GM23338 (cell line): ENCODE measurements at regions not wholly inside any gene's neighbourhood (a gene's known extent, or its start where the extent isn't known, plus 50 kb on each side); places are given as distances from the start of the nearest gene placed in this dataset.

Experiments
- ATAC-seq: fragments of 200-7000 bp; cut with Tn5 transposase; 3 replicates; pipeline ENCODE4 v1.9.1; 2020
- DNase-seq: peaks from one replicate; pipeline ENCODE4 v3.0.0-alpha.2; 2015; ENCODE audit warnings: low spot score
- H2AFZ ChIP-seq: fragments of 200-600 bp; sonication (generic); 2 replicates; pipeline ENCODE4 v1.8.0; 2016; ENCODE audit warnings: antibody characterized with exemption, mild to moderate bottlenecking, moderate library complexity
- H3F3A ChIP-seq: fragments of 200-600 bp; sonication (generic); replicated peaks from 2 replicates; pipeline ENCODE4 v1.8.0; 2017; ENCODE audit warnings: antibody characterized with exemption, mixed run types, low read depth
- H3K27ac ChIP-seq: fragments of 200-600 bp; sonication (generic); 2 replicates; pipeline ENCODE4 v1.6.1; 2016; ENCODE audit warnings: low read depth
- H3K27me3 ChIP-seq: fragments of 200-600 bp; sonication (generic); 2 replicates; pipeline ENCODE4 v1.8.0; 2016; ENCODE audit warnings: mild to moderate bottlenecking, mixed run types, moderate library complexity; ENCODE audit not compliant: insufficient read depth
- H3K36me3 ChIP-seq: fragments of 200-600 bp; sonication (generic); 2 replicates; pipeline ENCODE4 v1.8.0; 2016; ENCODE audit warnings: mild to moderate bottlenecking; ENCODE audit not compliant: insufficient read depth
- H3K4me1 ChIP-seq: fragments of 200-600 bp; sonication (generic); 2 replicates; pipeline ENCODE4 v1.8.0; 2016; ENCODE audit warnings: mild to moderate bottlenecking, moderate library complexity; ENCODE audit not compliant: insufficient read depth
- H3K4me2 ChIP-seq: fragments of 200-600 bp; sonication (generic); 2 replicates; pipeline ENCODE4 v1.7.1; 2017; ENCODE audit warnings: mixed run types
- H3K4me3 ChIP-seq: fragments of 200-600 bp; sonication (generic); 2 replicates; pipeline ENCODE4 v1.6.1; 2016; ENCODE audit warnings: mixed run types
- H3K79me2 ChIP-seq: fragments of 200-600 bp; sonication (generic); replicated peaks from 2 replicates; pipeline ENCODE4 v1.8.0; 2017; ENCODE audit warnings: mild to moderate bottlenecking; ENCODE audit not compliant: insufficient read depth
- H3K9me2 ChIP-seq: fragments of 200-600 bp; sonication (generic); 2 replicates; pipeline ENCODE4 v1.8.0; 2017; ENCODE audit not compliant: insufficient read depth
- H4K20me1 ChIP-seq: fragments of 200-600 bp; sonication (generic); replicated peaks from 2 replicates; pipeline ENCODE4 v1.8.0; 2017; ENCODE audit warnings: mild to moderate bottlenecking; ENCODE audit not compliant: insufficient read depth
- H3K27ac Mint-ChIP-seq: 2 replicates; pipeline ENCODE4 v1.8.0; 2020; ENCODE audit warnings: inconsistent platforms, mild to moderate bottlenecking, moderate library complexity, mixed read lengths
- H3K27me3 Mint-ChIP-seq: 3 replicates; pipeline ENCODE4 v1.8.0; 2022; ENCODE audit warnings: low read depth, mild to moderate bottlenecking, moderate library complexity, mixed read lengths, inconsistent platforms; ENCODE audit not compliant: insufficient read depth, poor library complexity
- H3K36me3 Mint-ChIP-seq: 3 replicates; pipeline ENCODE4 v1.8.0; 2021; ENCODE audit warnings: low read depth, mild to moderate bottlenecking, inconsistent platforms, moderate library complexity, mixed read lengths
- H3K4me1 Mint-ChIP-seq: 3 replicates; pipeline ENCODE4 v1.8.0; 2020; ENCODE audit warnings: mild to moderate bottlenecking, inconsistent platforms, mixed read lengths
- H3K4me3 Mint-ChIP-seq: 3 replicates; pipeline ENCODE4 v1.8.0; 2021; ENCODE audit warnings: moderate library complexity, mild to moderate bottlenecking, inconsistent platforms, mixed read lengths
- H3K9me3 Mint-ChIP-seq: 3 replicates; pipeline ENCODE4 v1.8.0; 2020; ENCODE audit warnings: moderate library complexity, mild to moderate bottlenecking, inconsistent platforms, mixed read lengths
- CREB1 ChIP-seq: fragments of 250-450 bp; sonication (Bioruptor Pico); IDR thresholded peaks from 2 replicates; pipeline ENCODE4 v1.5.0; 2020; ENCODE audit warnings: low read depth, mild to moderate bottlenecking, moderate library complexity
- EZH2 ChIP-seq: fragments of 200-600 bp; sonication (generic); IDR thresholded peaks from one replicate; pipeline ENCODE4 v1.8.0; 2017; ENCODE audit warnings: antibody characterized with exemption, mild to moderate bottlenecking, low read depth; ENCODE audit not compliant: unreplicated experiment
- JUNB ChIP-seq: IDR thresholded peaks from one replicate; pipeline ENCODE4 v1.6.1; 2016; ENCODE audit warnings: antibody characterized with exemption; ENCODE audit not compliant: unreplicated experiment
- NANOG ChIP-seq: IDR thresholded peaks from 2 replicates; pipeline ENCODE4 v1.6.1; 2016; ENCODE audit warnings: antibody characterized with exemption, borderline replicate concordance
- POLR2AphosphoS5 ChIP-seq: IDR thresholded peaks from 2 replicates; pipeline ENCODE4 v1.6.1; 2016; ENCODE audit warnings: antibody characterized with exemption, low read depth
- STAT1 ChIP-seq: IDR thresholded peaks from one replicate; pipeline ENCODE4 v1.6.1; 2016; ENCODE audit warnings: antibody characterized with exemption; ENCODE audit not compliant: unreplicated experiment
- ZNF114 ChIP-seq: fragments of 250-450 bp; sonication (Bioruptor Pico); IDR thresholded peaks from 2 replicates; pipeline ENCODE4 v1.5.0; 2020; ENCODE audit warnings: mild to moderate bottlenecking, moderate library complexity
- TF ChIP-seq, protein P1 (sequence below): IDR thresholded peaks from one replicate; pipeline ENCODE4 v1.6.1; 2018; ENCODE audit warnings: antibody characterized with exemption; ENCODE audit not compliant: unreplicated experiment
- TF ChIP-seq, protein P2 (sequence below): fragments of 250-450 bp; sonication (Bioruptor Pico); IDR thresholded peaks from 2 replicates; pipeline ENCODE4 v1.5.0; 2020; ENCODE audit warnings: mild to moderate bottlenecking, moderate library complexity
- TF ChIP-seq, protein P3 (sequence below), 2 experiments: fragments of 200-600 bp in 1 of 2; sonication (generic) in 1 of 2; conservative IDR thresholded peaks; 2 replicates each; pipeline versions ENCODE4 v1.5.1 to v1.6.1; 2016 to 2017; ENCODE audit warnings: antibody characterized with exemption in 2 of 2, low read depth in 2 of 2, mild to moderate bottlenecking in 2 of 2, moderate library complexity in 1 of 2
- TF ChIP-seq, protein P4 (sequence below): IDR thresholded peaks from 2 replicates; pipeline ENCODE4 v1.6.1; 2016; ENCODE audit warnings: antibody characterized with exemption

DNA sequence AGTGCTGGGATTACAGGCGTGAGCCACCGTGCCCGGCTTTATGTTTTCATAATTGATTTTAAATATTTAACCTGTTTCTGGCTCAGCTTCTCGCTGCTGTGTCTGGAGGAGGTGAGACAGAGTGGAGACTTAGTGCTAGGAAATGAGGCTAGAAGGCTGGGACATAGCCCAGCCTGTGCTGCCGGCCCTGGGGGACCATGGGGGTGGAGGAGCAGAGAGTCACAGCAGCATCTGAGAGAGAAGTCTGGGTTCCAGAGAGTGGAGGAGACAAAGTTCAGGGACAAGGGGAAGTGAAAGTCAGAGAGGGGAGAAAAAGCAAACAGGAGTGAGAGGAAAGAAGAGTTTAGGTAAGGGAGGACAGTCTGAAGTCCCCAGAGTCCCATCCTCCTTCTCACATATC is 71.9 kb downstream of the LHX9 start:
- H3K36me3 ChIP-seq = no peaks in the 10 kb centered on the region
- H4K20me1 ChIP-seq = no peaks in the 10 kb centered on the region
- Mint-ChIP-seq H3K9me3 (no peaks in the 10 kb centered on the region), H3K27ac (no peak overlapping the region), H3K4me1 (no peaks in the 10 kb centered on the region), H3K27me3 (no peaks in the 10 kb centered on the region), H3K4me3 (no peak overlapping the region), H3K36me3 (no peaks in the 10 kb centered on the region)
- DNase-seq = no peak
- no peaks in the 10 kb centered on the region for H3K9me2 ChIP-seq
- no peak overlapping the region for H2AFZ ChIP-seq
- no peak overlapping the region for H3K4me3 ChIP-seq
- H3K4me2 ChIP-seq = no peak overlapping the region
- no peak overlapping the region for H3K27ac ChIP-seq
- no peaks in the 10 kb centered on the region for H3K4me1 ChIP-seq
- no peaks in the 10 kb centered on the region for H3K79me2 ChIP-seq
- no peaks in the 10 kb centered on the region for H3K27me3 ChIP-seq
- H3F3A ChIP-seq = no peaks in the 10 kb centered on the region
- ATAC-seq = no peak
- TF ChIP-seq STAT1 (no peak), NANOG (no peak), POLR2AphosphoS5 (no peak)
- TF ChIP-seq, protein P1, sequence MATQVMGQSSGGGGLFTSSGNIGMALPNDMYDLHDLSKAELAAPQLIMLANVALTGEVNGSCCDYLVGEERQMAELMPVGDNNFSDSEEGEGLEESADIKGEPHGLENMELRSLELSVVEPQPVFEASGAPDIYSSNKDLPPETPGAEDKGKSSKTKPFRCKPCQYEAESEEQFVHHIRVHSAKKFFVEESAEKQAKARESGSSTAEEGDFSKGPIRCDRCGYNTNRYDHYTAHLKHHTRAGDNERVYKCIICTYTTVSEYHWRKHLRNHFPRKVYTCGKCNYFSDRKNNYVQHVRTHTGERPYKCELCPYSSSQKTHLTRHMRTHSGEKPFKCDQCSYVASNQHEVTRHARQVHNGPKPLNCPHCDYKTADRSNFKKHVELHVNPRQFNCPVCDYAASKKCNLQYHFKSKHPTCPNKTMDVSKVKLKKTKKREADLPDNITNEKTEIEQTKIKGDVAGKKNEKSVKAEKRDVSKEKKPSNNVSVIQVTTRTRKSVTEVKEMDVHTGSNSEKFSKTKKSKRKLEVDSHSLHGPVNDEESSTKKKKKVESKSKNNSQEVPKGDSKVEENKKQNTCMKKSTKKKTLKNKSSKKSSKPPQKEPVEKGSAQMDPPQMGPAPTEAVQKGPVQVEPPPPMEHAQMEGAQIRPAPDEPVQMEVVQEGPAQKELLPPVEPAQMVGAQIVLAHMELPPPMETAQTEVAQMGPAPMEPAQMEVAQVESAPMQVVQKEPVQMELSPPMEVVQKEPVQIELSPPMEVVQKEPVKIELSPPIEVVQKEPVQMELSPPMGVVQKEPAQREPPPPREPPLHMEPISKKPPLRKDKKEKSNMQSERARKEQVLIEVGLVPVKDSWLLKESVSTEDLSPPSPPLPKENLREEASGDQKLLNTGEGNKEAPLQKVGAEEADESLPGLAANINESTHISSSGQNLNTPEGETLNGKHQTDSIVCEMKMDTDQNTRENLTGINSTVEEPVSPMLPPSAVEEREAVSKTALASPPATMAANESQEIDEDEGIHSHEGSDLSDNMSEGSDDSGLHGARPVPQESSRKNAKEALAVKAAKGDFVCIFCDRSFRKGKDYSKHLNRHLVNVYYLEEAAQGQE = no peak

DNA sequence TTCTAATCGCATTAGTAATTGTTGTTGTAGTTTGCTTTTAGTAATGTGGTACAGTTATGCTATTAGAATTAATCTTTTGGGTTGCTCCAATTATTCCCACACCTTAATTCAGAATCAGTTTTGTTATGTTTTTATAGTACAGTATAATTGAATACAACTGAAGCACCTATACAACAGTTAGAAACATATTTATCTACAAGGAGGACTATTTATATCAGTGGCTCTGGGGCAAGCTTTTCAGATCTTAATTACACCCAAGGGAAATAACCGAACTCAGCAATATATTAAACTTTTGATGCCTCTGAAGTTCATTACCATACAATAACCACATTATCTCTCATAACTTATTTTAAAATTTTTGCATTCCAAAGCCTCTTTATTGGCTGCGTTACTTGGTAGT is 74.4 kb downstream of the LHX9 start:
- H3K27me3 ChIP-seq = no peaks in the 10 kb centered on the region
- no peak overlapping the region for H2AFZ ChIP-seq
- no peaks in the 10 kb centered on the region for H4K20me1 ChIP-seq
- DNase-seq (no peak), ATAC-seq (no peak)
- no peak overlapping the region for H3K4me3 ChIP-seq
- H3K79me2 ChIP-seq = no peaks in the 10 kb centered on the region
- H3K9me2 ChIP-seq = no peaks in the 10 kb centered on the region
- no peak overlapping the region for H3K27ac ChIP-seq
- no peaks in the 10 kb centered on the region for H3K27me3 Mint-ChIP-seq
- no peaks in the 10 kb centered on the region for H3K4me1 ChIP-seq
- H3K4me2 ChIP-seq = no peak overlapping the region
- H3K36me3 Mint-ChIP-seq = no peaks in the 10 kb centered on the region
- no peaks in the 10 kb centered on the region for H3K4me1 Mint-ChIP-seq
- TF ChIP-seq EZH2 (no peak), NANOG (no peak), CREB1 (no peak), ZNF114 (no peak), JUNB (no peak)
- TF ChIP-seq, protein P2, sequence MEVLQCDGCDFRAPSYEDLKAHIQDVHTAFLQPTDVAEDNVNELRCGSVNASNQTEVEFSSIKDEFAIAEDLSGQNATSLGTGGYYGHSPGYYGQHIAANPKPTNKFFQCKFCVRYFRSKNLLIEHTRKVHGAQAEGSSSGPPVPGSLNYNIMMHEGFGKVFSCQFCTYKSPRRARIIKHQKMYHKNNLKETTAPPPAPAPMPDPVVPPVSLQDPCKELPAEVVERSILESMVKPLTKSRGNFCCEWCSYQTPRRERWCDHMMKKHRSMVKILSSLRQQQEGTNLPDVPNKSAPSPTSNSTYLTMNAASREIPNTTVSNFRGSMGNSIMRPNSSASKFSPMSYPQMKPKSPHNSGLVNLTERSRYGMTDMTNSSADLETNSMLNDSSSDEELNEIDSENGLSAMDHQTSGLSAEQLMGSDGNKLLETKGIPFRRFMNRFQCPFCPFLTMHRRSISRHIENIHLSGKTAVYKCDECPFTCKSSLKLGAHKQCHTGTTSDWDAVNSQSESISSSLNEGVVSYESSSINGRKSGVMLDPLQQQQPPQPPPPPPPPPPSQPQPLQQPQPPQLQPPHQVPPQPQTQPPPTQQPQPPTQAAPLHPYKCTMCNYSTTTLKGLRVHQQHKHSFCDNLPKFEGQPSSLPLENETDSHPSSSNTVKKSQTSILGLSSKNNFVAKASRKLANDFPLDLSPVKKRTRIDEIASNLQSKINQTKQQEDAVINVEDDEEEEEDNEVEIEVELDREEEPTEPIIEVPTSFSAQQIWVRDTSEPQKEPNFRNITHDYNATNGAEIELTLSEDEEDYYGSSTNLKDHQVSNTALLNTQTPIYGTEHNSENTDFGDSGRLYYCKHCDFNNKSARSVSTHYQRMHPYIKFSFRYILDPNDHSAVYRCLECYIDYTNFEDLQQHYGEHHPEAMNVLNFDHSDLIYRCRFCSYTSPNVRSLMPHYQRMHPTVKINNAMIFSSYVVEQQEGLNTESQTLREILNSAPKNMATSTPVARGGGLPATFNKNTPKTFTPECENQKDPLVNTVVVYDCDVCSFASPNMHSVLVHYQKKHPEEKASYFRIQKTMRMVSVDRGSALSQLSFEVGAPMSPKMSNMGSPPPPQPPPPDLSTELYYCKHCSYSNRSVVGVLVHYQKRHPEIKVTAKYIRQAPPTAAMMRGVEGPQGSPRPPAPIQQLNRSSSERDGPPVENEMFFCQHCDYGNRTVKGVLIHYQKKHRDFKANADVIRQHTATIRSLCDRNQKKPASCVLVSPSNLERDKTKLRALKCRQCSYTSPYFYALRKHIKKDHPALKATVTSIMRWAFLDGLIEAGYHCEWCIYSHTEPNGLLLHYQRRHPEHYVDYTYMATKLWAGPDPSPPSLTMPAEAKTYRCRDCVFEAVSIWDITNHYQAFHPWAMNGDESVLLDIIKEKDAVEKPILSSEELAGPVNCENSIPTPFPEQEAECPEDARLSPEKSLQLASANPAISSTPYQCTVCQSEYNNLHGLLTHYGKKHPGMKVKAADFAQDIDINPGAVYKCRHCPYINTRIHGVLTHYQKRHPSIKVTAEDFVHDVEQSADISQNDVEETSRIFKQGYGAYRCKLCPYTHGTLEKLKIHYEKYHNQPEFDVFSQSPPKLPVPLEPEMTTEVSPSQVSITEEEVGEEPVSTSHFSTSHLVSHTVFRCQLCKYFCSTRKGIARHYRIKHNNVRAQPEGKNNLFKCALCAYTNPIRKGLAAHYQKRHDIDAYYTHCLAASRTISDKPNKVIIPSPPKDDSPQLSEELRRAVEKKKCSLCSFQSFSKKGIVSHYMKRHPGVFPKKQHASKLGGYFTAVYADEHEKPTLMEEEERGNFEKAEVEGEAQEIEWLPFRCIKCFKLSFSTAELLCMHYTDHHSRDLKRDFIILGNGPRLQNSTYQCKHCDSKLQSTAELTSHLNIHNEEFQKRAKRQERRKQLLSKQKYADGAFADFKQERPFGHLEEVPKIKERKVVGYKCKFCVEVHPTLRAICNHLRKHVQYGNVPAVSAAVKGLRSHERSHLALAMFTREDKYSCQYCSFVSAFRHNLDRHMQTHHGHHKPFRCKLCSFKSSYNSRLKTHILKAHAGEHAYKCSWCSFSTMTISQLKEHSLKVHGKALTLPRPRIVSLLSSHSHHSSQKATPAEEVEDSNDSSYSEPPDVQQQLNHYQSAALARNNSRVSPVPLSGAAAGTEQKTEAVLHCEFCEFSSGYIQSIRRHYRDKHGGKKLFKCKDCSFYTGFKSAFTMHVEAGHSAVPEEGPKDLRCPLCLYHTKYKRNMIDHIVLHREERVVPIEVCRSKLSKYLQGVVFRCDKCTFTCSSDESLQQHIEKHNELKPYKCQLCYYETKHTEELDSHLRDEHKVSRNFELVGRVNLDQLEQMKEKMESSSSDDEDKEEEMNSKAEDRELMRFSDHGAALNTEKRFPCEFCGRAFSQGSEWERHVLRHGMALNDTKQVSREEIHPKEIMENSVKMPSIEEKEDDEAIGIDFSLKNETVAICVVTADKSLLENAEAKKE (CRISPR knock-in tag) = no peak
- TF ChIP-seq, protein P3, sequence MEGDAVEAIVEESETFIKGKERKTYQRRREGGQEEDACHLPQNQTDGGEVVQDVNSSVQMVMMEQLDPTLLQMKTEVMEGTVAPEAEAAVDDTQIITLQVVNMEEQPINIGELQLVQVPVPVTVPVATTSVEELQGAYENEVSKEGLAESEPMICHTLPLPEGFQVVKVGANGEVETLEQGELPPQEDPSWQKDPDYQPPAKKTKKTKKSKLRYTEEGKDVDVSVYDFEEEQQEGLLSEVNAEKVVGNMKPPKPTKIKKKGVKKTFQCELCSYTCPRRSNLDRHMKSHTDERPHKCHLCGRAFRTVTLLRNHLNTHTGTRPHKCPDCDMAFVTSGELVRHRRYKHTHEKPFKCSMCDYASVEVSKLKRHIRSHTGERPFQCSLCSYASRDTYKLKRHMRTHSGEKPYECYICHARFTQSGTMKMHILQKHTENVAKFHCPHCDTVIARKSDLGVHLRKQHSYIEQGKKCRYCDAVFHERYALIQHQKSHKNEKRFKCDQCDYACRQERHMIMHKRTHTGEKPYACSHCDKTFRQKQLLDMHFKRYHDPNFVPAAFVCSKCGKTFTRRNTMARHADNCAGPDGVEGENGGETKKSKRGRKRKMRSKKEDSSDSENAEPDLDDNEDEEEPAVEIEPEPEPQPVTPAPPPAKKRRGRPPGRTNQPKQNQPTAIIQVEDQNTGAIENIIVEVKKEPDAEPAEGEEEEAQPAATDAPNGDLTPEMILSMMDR (conservative IDR thresholded peaks at IDR 0.05; ENCODE audit: low read depth in 2 of 2) = no peak
- TF ChIP-seq, protein P4, sequence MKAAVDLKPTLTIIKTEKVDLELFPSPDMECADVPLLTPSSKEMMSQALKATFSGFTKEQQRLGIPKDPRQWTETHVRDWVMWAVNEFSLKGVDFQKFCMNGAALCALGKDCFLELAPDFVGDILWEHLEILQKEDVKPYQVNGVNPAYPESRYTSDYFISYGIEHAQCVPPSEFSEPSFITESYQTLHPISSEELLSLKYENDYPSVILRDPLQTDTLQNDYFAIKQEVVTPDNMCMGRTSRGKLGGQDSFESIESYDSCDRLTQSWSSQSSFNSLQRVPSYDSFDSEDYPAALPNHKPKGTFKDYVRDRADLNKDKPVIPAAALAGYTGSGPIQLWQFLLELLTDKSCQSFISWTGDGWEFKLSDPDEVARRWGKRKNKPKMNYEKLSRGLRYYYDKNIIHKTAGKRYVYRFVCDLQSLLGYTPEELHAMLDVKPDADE = no peak
- H3F3A ChIP-seq = no peaks in the 10 kb centered on the region
- no peaks in the 10 kb centered on the region for H3K36me3 ChIP-seq
- no peak overlapping the region for H3K4me3 Mint-ChIP-seq
- no peak overlapping the region for H3K27ac Mint-ChIP-seq
- H3K9me3 Mint-ChIP-seq = no peaks in the 10 kb centered on the region
